ENCODE measurements at regions not wholly inside any gene's neighbourhood (a gene's known extent, or its start where the extent isn't known, plus 50 kb on each side); places are given as distances from the start of the nearest gene placed in this dataset.
"Not testable (repeated sequence)": the region's sequence is repeated elsewhere in the genome, so short reads cannot be mapped to it uniquely, and the experiment has no call there.

DNA sequence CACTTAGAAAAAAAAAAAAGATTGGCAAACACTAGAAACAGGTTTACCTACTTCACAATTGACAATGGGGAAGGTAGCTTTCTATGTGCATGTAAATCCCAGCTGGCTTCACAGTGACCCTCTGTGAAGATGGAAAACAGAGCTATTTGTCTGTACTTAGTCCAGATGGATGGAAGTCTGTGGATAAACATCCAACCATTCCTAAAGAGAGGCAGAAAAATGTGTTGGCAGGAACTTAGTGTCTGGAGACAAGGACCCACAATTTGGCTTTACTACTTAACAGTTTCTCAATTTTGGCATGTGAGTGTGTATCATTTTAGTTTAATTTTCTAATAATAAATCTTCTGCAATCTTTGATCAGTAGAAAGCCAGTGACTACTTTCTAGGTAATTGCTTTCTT, 154.4 kb downstream of the RAD51AP2 start:
- DNase-seq (ENCODE audit: extremely low read depth in 1 of 2, low read depth in 1 of 2), result no peak

- DNase-seq (ENCODE audit: extremely low read depth in 1 of 2, low read depth in 1 of 2), result no peak
These were observed 155.3 kb downstream of the RAD51AP2 start for GRCh38 chr2:17362956-17363355.

DNA sequence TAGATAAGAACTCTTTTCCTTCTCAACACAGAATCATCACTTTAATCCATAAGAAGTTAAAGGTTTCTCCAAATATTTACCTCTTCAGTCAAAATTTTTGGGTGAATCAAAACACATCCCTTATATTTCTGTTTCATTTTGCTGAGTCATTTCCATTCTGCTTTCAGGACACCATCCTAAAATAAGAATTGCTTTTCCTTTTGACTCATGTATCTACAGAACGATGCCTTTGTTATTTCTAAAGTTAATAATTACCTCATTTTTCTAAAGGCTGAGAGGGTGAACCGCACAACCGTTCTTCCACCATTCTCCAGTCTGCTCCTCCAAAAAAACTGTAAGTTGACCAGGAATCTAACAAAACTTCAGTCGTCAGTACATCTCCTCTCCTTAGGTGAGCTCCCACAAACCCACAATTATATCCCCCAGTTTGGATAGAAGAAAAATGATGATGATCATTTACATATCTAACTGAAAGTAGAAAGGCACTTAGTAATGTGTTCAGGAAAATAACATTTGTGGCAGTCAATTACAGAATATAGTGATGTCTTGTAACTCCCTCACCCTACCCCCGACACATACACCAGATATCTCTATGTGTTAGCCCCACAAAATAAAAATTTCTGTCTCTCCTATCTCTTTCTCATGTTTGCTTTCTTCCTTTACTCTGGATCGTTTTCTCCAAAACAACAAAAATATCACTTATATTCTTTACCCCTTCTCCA, 162.5 kb downstream of the RAD51AP2 start:
- no peak for DNase-seq (ENCODE audit: extremely low read depth in 1 of 2, low read depth in 1 of 2)

GRCh38 chr2:17353263-17353662, 165.0 kb downstream of the RAD51AP2 start:
- no peak for DNase-seq (ENCODE audit: extremely low read depth in 1 of 2, low read depth in 1 of 2)

GRCh38 chr2:17342692-17343091, 175.5 kb downstream of the RAD51AP2 start:
- not testable (repeated sequence) for DNase-seq (ENCODE audit: extremely low read depth in 1 of 2, low read depth in 1 of 2)

GRCh38 chr2:17337507-17337906, 180.7 kb downstream of the RAD51AP2 start:
- DNase-seq (ENCODE audit: extremely low read depth in 1 of 2, low read depth in 1 of 2), result no peak

DNA sequence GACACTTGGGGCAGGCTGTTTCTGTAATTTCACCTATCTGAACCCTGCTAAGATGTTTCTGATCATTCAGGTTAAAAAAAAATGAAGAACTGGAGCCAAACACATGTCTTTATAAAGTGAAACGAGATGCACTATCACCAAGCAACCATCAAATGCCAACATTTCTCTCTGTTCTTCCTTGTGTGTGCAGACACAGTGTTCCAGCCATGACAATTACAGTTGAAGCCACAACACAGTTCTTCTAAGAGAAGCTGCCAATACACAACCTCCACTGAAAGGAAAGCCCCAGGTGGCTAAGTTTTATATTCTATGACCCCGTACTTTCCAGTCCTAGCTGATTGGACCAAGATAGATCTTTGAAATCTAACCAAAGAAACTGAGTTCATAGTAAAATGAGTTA, 181.8 kb downstream of the RAD51AP2 start:
- DNase-seq (ENCODE audit: extremely low read depth in 1 of 2, low read depth in 1 of 2), result no peak

- no peak for DNase-seq (ENCODE audit: extremely low read depth in 1 of 2, low read depth in 1 of 2)
These were observed 183.9 kb downstream of the RAD51AP2 start for GRCh38 chr2:17334300-17334699.

- no peak for DNase-seq (ENCODE audit: extremely low read depth in 1 of 2, low read depth in 1 of 2)
These were observed 186.6 kb downstream of the RAD51AP2 start for GRCh38 chr2:17331636-17332035.

GRCh38 chr2:17328161-17328560, 190.1 kb downstream of the RAD51AP2 start:
- no peak for DNase-seq (ENCODE audit: extremely low read depth in 1 of 2, low read depth in 1 of 2)

GRCh38 chr2:17327649-17328048, 190.6 kb downstream of the RAD51AP2 start:
- no peak for DNase-seq (ENCODE audit: extremely low read depth in 1 of 2, low read depth in 1 of 2)

- DNase-seq (ENCODE audit: extremely low read depth in 1 of 2, low read depth in 1 of 2), result no peak
These were observed 191.5 kb downstream of the RAD51AP2 start for GRCh38 chr2:17326717-17327116.

DNA sequence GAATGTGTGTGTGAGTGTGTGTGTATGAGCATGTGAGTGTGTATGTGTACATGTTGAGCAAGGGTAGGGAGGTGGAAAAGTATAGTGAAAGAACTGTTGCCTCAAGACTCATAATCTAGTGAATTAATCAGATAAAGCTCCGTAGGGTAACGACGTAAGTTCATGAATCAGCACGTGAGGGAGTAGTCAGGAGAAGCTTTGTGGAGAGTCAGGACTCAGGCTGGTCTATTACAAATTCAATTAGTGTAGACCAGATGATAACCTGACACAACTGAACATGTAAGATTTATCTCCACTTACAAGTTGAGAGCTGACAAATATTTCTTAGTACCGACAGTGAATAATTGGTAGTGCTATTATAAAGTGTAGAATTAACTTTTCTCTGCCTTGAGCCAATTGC, 194.5 kb downstream of the RAD51AP2 start:
- no peak for DNase-seq (ENCODE audit: extremely low read depth in 1 of 2, low read depth in 1 of 2)

- DNase-seq (ENCODE audit: extremely low read depth in 1 of 2, low read depth in 1 of 2), result no peak
These were observed 195.8 kb downstream of the RAD51AP2 start for GRCh38 chr2:17322461-17322860.

DNA sequence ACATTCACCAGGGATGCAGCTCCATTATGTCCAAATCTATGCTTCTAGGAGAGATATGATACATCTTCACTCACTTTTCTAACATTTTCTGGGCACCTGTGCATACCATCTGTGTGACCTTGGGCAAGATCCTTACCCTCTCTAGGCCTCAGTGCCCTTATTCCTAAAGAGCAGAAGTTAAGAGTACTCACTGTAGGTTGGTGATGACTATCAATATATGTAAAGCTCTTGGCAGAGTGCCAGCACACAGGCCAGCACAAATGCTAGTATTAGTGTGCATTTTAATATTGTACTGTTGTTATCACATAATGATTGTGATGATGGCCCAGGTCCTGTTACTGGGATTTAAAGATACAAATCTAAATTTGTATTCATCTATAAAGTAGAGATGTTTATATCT, 199.2 kb downstream of the RAD51AP2 start:
- no peak for DNase-seq (ENCODE audit: extremely low read depth in 1 of 2, low read depth in 1 of 2)

- no peak for DNase-seq (ENCODE audit: extremely low read depth in 1 of 2, low read depth in 1 of 2)
These were observed 200.2 kb downstream of the RAD51AP2 start for GRCh38 chr2:17318013-17318412.

- no peak for DNase-seq (ENCODE audit: extremely low read depth in 1 of 2, low read depth in 1 of 2)
These were observed 200.7 kb downstream of the RAD51AP2 start for GRCh38 chr2:17317439-17317976.

DNA sequence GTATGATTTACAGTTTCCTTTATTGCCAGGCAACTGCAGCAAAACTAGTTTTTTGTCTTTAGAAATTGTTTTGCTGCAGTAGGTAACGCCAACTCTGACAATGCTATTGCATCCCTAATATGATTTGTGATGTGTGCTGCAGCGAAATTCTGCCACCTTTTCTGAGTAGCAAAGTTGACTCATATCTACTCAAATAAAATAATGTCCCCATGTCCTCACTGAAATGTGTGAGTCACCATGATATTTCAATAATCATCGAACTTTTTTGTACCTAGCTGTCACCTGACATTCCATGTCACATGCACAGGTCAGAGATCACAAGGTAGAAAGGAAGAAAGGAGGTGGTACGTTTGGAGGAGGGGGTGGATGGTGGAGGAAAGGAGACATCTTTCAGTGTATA, 205.0 kb downstream of the RAD51AP2 start:
- DNase-seq (ENCODE audit: extremely low read depth in 1 of 2, low read depth in 1 of 2), result no peak

- no peak for DNase-seq (ENCODE audit: extremely low read depth in 1 of 2, low read depth in 1 of 2)
These were observed 206.3 kb downstream of the RAD51AP2 start for GRCh38 chr2:17311771-17312511.

- no peak for DNase-seq (ENCODE audit: extremely low read depth in 1 of 2, low read depth in 1 of 2)
These were observed 207.1 kb downstream of the RAD51AP2 start for GRCh38 chr2:17311106-17311619.

DNA sequence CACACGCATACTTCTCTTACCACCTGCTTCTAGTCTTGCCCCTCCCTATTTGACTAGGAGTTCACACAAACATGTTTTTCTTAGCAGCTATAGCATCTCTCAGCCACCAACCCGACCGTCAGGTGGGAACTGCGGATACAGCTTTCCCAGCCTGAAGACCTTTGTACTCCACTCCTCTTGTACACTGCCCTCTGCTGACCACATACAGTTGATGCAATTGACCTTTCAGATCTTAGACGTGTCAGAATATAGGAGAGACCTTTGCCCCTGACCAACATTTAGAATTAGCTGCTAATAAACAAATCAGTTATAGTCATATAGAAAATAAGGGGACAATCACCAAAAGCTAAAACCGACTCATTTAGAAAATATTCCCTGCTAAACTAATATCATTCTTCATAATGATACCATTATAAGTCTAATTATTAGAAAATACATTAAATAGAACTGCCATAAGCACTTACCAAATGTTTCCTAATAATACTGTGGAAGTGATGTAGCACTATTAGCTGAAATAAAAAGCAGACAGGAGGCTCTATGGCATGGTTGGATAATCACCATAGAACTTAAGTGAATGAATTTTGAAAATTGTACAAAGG, 208.4 kb downstream of the RAD51AP2 start:
- DNase-seq (ENCODE audit: extremely low read depth in 1 of 2, low read depth in 1 of 2), result no peak

DNA sequence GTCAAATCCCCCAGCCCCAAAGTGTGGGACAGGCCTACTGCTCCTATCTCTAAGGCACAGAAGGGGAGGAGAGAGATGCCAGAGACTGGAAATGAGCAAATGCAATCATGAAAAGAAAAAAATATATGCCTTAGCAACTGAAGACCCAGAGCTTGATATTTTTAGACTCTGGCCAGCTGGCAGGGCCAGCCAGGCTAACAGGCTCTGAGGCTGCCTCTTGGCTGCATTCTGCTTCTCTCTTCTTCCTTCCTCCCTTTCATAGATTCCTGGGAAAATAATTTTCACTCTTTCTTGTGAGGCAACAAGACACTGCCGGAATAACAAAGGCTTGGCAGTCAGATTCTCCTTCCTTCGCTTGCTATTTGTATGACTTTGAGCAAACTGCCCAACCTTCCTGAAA, 209.1 kb downstream of the RAD51AP2 start:
- no peak for DNase-seq (ENCODE audit: extremely low read depth in 1 of 2, low read depth in 1 of 2)

All from activated CD8-positive, alpha-beta memory T cell treated with anti-CD3 and anti-CD28 coated beads for 1 hour (primary cell).